ENCODE measurements at regions not wholly inside any gene's neighbourhood (a gene's known extent, or its start where the extent isn't known, plus 50 kb on each side); places are given as distances from the start of the nearest gene placed in this dataset.

DNA sequence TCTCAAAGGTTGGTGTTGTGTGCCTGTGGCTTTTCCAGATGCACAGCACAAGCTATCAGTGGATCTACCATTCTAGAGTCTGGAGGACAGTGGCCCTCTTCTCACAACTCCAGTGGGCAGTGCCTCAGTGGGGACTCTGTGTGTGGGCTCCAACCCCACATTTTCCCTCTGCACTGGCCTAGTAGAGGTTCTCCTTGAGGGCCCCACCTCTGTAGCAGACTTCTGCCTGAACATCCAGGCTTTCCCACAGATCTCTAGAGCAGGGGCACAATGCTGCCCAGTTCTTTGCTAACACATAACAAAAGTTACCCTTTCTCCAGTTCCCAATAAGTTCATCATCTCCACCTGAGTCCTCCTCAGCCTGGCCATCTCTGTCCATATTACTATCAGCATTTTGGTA lies 102.1 kb upstream of the ANKRD55 start:
- no peak overlapping the region for H3K4me3 ChIP-seq (ENCODE audit: low read length)
- DNase-seq (ENCODE audit: low read depth, low spot score) = no peak

DNA sequence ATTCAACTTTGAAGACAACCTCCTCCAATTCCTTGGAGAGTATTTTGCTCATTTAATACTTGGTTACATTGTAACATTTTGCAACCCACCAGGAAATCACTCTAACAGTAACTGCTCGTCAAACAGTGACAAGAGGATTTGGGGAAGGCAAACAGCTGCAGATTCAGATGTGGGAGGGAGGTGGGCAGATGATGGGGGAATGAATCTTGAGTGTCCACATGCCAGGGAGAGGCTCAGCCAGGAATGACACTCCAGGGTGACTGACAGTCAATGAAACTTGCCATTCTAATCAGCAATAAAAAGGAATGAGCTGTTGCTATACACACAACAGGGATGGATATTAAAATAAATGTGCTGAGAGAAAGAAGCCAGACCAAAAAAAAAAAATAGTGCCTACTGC lies 97.7 kb upstream of the ANKRD55 start:
- H3K4me3 ChIP-seq (ENCODE audit: low read length) = no peak overlapping the region
- no peak for DNase-seq (ENCODE audit: low read depth, low spot score)

DNA sequence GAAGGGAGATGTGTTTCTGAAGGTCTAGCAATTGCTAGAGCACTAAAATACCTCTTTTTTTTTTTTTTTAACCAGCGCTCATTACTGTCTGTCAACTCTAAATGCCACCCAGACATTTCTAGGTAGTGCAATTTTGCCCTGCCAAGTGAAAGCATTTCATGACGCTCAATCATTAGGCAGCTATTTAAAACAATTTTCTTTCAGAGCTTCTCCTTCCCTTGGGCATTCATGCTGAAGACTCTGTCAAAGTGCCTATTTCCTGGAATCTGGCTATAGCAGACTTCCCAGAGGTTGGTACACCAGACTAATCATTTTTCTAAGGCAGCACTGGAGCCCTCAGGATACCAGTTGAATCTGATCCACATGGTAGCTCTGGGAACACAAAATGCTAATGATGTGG lies 97.0 kb upstream of the ANKRD55 start:
- no peak for DNase-seq (ENCODE audit: low read depth, low spot score)
- no peak overlapping the region for H3K4me3 ChIP-seq (ENCODE audit: low read length)

- DNase-seq (ENCODE audit: low read depth, low spot score) = no peak
- H3K4me3 ChIP-seq (ENCODE audit: low read length) = no peak overlapping the region
Measured at GRCh38 chr5:56329652-56330051, 96.5 kb upstream of the ANKRD55 start.

DNA sequence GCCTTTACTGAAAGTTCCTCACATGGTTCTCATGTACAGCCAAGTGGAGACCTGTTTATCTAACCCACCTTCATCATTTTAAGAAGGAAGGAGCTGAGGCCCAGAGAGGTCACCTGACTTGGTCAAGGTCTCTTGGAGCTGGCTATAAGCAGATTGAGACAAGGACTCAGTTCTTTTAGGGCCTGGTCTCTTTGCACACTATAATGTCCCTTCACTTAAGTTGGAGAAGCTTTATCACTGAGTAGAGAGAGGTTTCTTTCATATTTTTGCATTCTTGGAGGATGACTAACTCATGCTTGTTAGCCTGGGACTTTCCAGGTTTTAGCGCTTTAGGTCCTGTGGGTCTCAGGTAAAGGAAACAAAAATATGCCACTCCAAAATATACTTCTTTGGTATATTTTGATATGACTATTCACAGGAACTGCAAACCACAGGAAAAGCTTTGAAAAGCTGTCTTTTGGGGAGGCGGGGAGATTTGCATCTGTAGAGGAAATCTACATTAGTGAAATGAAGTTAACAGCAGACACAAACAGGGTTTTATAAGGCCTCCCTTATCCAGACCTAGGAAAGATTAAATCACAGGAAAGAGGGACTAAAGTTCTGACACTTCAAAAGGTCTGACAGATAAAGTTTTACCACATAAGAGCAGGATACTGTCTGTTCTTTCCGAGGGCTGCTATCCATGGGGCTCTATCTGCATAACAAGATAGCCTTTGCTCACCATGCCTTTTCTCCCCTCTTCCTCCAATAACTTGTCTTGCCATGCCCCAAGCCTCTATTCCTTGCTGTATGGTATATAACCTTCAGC lies 95.8 kb upstream of the ANKRD55 start:
- no peak overlapping the region for H3K4me3 ChIP-seq (ENCODE audit: low read length)
- peak; percentile 60 for DNase-seq (ENCODE audit: low read depth, low spot score)

DNA sequence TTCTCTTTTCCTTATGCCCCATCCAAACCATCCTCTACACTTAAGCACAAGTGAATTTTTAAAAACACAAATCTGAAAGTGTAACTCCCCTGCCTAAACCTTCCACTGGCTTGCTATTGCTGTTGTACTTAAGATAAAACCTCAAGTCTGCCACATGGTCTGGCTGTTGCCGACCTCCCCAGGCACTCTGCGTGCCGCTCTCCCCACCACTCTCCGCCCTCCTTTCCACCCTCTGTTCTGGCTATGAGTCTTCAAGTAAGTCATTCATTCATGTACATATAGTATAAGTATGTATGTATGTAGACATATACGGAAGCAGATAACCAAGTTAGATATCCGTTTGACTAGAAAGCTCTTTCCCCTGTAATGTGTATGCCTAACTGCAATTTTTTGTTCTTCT lies 94.7 kb upstream of the ANKRD55 start:
- H3K4me3 ChIP-seq (ENCODE audit: low read length) = no peak overlapping the region
- DNase-seq (ENCODE audit: low read depth, low spot score) = no peak

DNA sequence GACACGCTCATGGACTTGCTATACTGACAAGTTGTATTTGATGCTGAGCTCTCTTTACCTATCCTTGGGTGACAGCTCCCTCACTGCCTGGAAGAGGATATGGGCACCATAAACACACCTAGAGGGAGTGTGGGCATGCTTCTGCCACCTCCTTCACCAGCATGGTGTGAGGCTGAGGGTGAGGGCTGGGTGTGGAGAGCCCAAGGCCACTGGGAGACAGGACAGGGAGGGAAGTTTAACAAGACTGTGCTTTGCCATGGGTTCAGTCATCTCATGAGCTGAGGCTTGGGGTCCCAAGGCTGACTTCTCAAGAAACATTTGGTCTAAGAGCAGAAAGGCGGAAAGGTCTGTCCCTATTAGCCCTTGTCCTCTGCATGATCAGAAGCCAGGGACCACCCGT lies 93.6 kb upstream of the ANKRD55 start:
- no peak overlapping the region for H3K4me3 ChIP-seq (ENCODE audit: low read length)
- no peak for DNase-seq (ENCODE audit: low read depth, low spot score)

DNA sequence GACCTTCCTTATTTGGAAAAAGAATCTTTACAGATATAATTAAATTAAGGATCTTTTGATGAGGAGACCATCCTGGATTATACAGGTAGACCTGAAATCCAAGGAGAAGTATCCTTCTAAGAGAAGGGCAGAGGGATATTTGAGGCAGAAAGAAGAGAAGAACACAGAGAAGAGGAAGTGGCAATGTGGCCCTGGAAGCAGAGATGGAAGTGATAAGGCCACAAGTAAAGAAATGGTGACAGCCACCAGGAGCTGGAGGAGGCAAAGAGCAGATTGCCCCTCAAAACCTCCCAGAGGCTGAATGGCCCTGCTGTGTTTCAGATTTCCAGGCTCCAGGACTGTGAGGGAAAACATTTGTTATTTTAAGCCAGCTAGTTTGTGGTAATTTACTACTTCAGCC lies 93.0 kb upstream of the ANKRD55 start:
- H3K4me3 ChIP-seq (ENCODE audit: low read length) = no peak overlapping the region
- DNase-seq (ENCODE audit: low read depth, low spot score) = no peak

GRCh38 chr5:56325039-56325438 lies 91.9 kb upstream of the ANKRD55 start:
- no peak overlapping the region for H3K4me3 ChIP-seq (ENCODE audit: low read length)
- no peak for DNase-seq (ENCODE audit: low read depth, low spot score)

GRCh38 chr5:56323505-56323904 lies 90.4 kb upstream of the ANKRD55 start:
- H3K4me3 ChIP-seq (ENCODE audit: low read length) = no peak overlapping the region
- DNase-seq (ENCODE audit: low read depth, low spot score) = no peak

DNA sequence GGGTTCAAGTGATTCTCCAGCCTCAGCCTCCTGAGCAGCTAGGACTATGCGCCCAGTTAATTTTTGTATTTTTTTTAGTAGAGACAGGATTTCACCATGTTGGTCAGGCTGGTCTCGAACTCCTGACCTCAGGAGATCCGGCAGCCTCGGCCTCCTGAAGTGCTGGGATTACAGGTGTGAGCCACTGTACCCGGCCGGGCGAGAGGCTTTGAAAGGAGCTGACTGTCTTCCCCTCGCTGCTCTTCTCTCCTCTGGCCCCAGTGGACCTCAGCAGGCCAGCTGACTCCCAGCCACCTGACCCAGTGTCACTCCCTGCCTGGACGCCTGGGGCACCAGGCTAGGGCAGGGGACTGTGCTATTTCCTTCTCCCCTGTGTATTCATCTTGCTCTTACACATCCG lies 89.5 kb upstream of the ANKRD55 start:
- DNase-seq (ENCODE audit: low read depth, low spot score) = no peak
- H3K4me3 ChIP-seq (ENCODE audit: low read length) = no peak overlapping the region

GRCh38 chr5:56321236-56321881 lies 88.2 kb upstream of the ANKRD55 start:
- DNase-seq (ENCODE audit: low read depth, low spot score) = no peak
- no peak overlapping the region for H3K4me3 ChIP-seq (ENCODE audit: low read length)

DNA sequence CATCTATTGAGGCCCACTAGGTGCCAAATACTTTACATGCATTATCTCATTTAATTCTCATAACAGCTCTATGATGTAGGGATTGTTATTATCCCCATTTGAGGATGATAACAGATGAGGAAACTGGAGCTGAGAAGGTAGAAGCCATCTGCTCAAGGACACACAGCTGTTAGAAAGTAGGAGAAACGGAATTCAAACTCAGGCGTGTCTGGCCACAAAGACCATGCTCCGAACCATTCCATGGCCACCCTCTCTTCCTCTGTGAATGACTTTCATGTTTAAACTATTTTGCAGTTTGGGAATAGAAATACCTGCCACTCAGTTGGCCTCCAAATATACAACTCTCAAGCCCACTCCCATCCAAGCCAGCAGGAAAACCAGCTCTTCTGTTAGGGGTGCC lies 87.6 kb upstream of the ANKRD55 start:
- no peak overlapping the region for H3K4me3 ChIP-seq (ENCODE audit: low read length)
- DNase-seq (ENCODE audit: low read depth, low spot score) = no peak

DNA sequence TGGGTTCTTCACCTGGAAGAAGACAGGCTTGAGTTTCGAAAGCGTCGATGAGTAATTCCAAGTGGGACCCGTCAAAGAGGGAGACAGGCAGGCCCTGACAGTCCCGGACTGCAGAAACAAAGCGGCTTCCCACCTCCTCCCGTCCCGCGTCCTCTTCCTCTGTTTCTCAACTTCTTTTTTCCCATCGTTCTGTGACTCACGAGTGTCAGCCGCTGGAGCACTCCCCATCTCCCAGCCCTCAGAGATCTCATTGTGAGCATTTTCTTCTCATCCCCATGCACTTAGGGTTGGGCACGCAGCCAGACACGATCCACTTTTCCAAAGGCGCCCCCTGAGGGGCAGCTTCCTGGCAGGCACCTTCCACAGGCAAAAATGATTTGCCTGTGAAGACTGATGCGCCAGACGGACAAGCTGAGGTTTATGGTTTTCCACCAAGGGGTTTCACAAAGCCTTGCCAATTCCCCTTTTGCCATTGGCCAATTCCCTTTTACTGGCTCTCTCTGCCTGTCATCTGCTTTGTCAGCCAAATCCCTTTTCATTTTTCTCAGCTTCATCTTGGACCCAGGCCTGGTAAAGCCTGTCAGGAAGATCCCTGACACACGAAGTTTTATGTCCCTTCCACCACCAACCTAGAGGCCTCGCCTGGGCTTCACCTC lies 86.5 kb upstream of the ANKRD55 start:
- H3K4me3 ChIP-seq (ENCODE audit: low read length) = no peak overlapping the region
- no peak for DNase-seq (ENCODE audit: low read depth, low spot score)

GRCh38 chr5:56317923-56318561 lies 84.9 kb upstream of the ANKRD55 start:
- H3K4me3 ChIP-seq (ENCODE audit: low read length) = no peak overlapping the region
- DNase-seq (ENCODE audit: low read depth, low spot score) = no peak

DNA sequence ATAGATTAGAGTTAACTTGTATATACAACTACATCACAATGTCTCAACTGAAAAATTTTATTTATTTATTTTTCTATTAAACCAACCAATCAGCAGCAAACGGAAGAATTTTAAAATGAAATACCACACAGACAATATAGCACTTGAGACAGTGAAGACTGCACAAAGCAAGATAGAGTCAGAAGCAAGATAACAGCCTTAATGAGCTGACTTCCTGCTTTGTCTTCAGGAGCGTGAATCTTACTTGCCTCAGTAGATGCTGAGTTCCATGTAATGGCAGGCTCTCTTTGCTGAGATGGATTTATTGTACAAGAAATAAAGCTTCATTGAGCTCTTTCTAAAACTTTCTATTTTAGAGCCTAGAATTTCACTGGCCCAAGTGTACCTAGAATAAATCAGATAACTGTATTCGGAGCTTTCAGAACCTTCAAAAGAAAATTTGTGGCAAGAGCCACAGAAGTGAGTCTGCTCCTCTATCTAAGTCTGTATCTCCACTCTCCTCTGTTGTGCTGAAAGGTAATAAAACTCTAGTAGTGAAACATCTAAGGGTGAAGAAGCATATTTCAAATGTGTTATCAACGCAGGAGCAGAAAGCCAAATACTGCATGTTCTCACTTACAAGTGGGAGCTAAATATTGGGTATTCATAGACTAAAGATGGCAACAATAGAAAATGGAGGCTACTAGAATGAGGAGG lies 83.3 kb upstream of the ANKRD55 start:
- H3K4me3 ChIP-seq (ENCODE audit: low read length) = no peak overlapping the region
- no peak for DNase-seq (ENCODE audit: low read depth, low spot score)

GRCh38 chr5:56314529-56314928 lies 81.4 kb upstream of the ANKRD55 start:
- H3K4me3 ChIP-seq (ENCODE audit: low read length) = no peak overlapping the region
- peak; percentile 60 for DNase-seq (ENCODE audit: low read depth, low spot score)

GRCh38 chr5:56313596-56313995 lies 80.5 kb upstream of the ANKRD55 start:
- DNase-seq (ENCODE audit: low read depth, low spot score) = no peak

DNA sequence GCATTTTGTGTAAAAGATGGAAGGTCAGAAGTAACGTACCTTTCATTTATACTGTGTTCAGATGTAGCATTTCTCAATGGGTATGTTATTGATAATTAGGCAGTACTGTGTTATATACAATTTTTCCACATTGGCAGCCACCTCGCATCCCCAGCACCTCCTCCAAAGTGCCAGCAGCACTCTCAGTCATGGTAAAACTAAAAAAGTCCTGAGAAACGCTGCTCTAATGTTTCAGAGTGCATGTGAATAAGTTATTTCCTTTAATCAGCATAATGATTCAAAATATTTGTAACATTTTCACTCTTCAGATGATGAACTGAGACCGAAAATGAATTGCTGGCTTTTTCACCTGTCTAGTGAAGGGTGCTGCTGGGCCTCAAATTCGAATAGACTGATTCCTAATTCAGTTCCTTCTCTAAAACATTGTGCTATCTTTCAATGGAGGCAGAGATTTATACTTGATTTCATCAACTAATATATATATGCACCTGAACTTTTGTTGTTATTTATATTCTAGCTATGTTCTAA lies 79.9 kb upstream of the ANKRD55 start:
- no peak for DNase-seq (ENCODE audit: low read depth, low spot score)
- H3K4me3 ChIP-seq (ENCODE audit: low read length) = no peak overlapping the region

More at GRCh38 chr5:56313596-56313995, 80.5 kb upstream of the ANKRD55 start:
- no peak overlapping the region for H3K4me3 ChIP-seq (ENCODE audit: low read length)
